Bronchial epithelial cell (primary cell): ENCODE measurements at regions not wholly inside any gene's neighbourhood (a gene's known extent, or its start where the extent isn't known, plus 50 kb on each side); places are given as distances from the start of the nearest gene placed in this dataset.
A peak's percentile ranks its signal among the peaks of the same experiment; 100 is the strongest.

ENCODE experiments used
- DNase-seq: peaks from one replicate; pipeline ENCODE4 v3.0.0-alpha.2; 2010; ENCODE audit warnings: low read depth
- FAIRE-seq: peaks from 2 replicates; lab custom pipeline; 2011; peaks lifted over from hg19 to GRCh38; lab: Jason Lieb, UNC
- H3K27me3 ChIP-seq: 2 replicates; pipeline ENCODE4 v1.5.1; 2011; ENCODE audit warnings: low read length; ENCODE audit not compliant: control insufficient read depth, insufficient read depth
- H3K36me3 ChIP-seq: 2 replicates; pipeline ENCODE4 v1.5.1; 2011; ENCODE audit warnings: low read length; ENCODE audit not compliant: control insufficient read depth, insufficient read depth
- H3K4me3 ChIP-seq: 2 replicates; pipeline ENCODE4 v1.5.1; 2011; ENCODE audit warnings: mild to moderate bottlenecking, low read depth, low read length, control low read depth
- CTCF ChIP-seq: IDR thresholded peaks from 2 replicates; pipeline ENCODE4 v1.5.1; 2011; ENCODE audit warnings: mild to moderate bottlenecking, moderate library complexity, low read length, control low read depth, inconsistent platforms; ENCODE audit not compliant: insufficient read depth, severe bottlenecking

- FAIRE-seq (no peak), DNase-seq (no peak)
- Histone ChIP-seq H3K4me3 (no peak overlapping the region), H3K36me3 (no peaks in the 10 kb centered on the region), H3K27me3 (peaks cover 9% of the 10 kb centered on the region)
- TF ChIP-seq CTCF: no peak
Measured at GRCh38 chr15:70169147-70169546, 71.4 kb upstream of the TLE3 start.

GRCh38 chr15:70167155-70167554, 69.4 kb upstream of the TLE3 start:
- Histone ChIP-seq H3K4me3 (no peak overlapping the region), H3K27me3 (peaks cover 3% of the 10 kb centered on the region), H3K36me3 (no peaks in the 10 kb centered on the region)
- no peak for FAIRE-seq
- DNase-seq: no peak
- TF ChIP-seq CTCF: no peak

- DNase-seq (no peak), FAIRE-seq (no peak)
- Histone ChIP-seq H3K36me3 (no peaks in the 10 kb centered on the region), H3K27me3 (peaks cover 1% of the 10 kb centered on the region), H3K4me3 (no peak overlapping the region)
- TF ChIP-seq CTCF: no peak
Measured at GRCh38 chr15:70166506-70167087, 68.9 kb upstream of the TLE3 start.

- TF ChIP-seq CTCF: no peak
- DNase-seq (no peak), FAIRE-seq (no peak)
- Histone ChIP-seq H3K36me3 (no peaks in the 10 kb centered on the region), H3K4me3 (no peak overlapping the region), H3K27me3 (peaks cover 2% of the 10 kb centered on the region)
Measured at GRCh38 chr15:70165716-70166284, 68.1 kb upstream of the TLE3 start.

GRCh38 chr15:70164910-70165715, 67.4 kb upstream of the TLE3 start:
- Histone ChIP-seq H3K36me3 (no peaks in the 10 kb centered on the region), H3K4me3 (no peak overlapping the region), H3K27me3 (peaks cover 4% of the 10 kb centered on the region)
- FAIRE-seq (peak; percentile 52), DNase-seq (no peak)
- no peak for TF ChIP-seq CTCF
